Cardiac muscle cell (in vitro differentiated cells and primary cell): ENCODE measurements at regions not wholly inside any gene's neighbourhood (a gene's known extent, or its start where the extent isn't known, plus 50 kb on each side); places are given as distances from the start of the nearest gene placed in this dataset.

Source experiments
- DNase-seq, 2 donors: peaks; one replicate each; pipeline versions ENCODE4 v3.0.0 to v3.0.0-alpha.2; 2010 to 2017; ENCODE audit warnings: low read depth in 1 of 2, low spot score in 1 of 2
- H3K27ac ChIP-seq: fragments of 200-600 bp; sonication (generic); 2 replicates; pipeline ENCODE4 v1.5.1; 2016
- H3K27me3 ChIP-seq: fragments of 200-600 bp; sonication (generic); 2 replicates; pipeline ENCODE4 v1.6.0; 2016; ENCODE audit warnings: control low read depth
- H3K36me3 ChIP-seq: fragments of 200-600 bp; sonication (generic); 2 replicates; pipeline ENCODE4 v1.5.1; 2016; ENCODE audit warnings: control low read depth
- H3K4me1 ChIP-seq: fragments of 200-600 bp; sonication (generic); 2 replicates; pipeline ENCODE4 v1.8.1; 2017; ENCODE audit warnings: low read depth, mild to moderate bottlenecking, mixed run types
- H3K4me3 ChIP-seq: fragments of 200-600 bp; sonication (generic); 2 replicates; pipeline ENCODE4 v1.5.1; 2016; ENCODE audit warnings: mild to moderate bottlenecking
- H3K9me3 ChIP-seq: fragments of 200-600 bp; sonication (generic); 2 replicates; pipeline ENCODE4 v1.5.1; 2017; ENCODE audit warnings: low read depth, mild to moderate bottlenecking, control low read depth
- TF ChIP-seq, protein P1 (sequence below): IDR thresholded peaks from 2 replicates; pipeline ENCODE4 v1.5.1; 2012; ENCODE audit warnings: low read depth, mild to moderate bottlenecking, low read length

DNA sequence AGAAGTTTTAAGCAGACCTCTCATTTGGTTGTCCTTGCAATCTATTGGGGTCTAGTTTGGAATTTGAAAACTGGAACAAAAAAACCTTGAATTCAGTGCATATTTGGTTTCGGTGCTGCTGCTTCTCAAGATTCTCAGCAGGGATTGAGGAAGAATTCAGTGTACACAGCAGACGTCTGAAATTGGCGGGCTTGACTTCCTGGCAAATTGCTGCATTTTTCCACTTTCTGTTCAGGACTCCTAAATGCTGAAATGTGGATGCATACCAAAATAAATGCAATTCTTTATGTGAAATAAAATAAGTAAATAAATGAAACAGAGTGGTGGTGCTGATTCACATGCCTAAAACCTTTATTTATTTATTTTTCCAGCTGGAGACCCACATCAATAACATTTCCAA is 332.4 kb upstream of the KYNU start:
- no peak for DNase-seq
- no peak overlapping the region for H3K4me3 ChIP-seq
- TF ChIP-seq, protein P1, sequence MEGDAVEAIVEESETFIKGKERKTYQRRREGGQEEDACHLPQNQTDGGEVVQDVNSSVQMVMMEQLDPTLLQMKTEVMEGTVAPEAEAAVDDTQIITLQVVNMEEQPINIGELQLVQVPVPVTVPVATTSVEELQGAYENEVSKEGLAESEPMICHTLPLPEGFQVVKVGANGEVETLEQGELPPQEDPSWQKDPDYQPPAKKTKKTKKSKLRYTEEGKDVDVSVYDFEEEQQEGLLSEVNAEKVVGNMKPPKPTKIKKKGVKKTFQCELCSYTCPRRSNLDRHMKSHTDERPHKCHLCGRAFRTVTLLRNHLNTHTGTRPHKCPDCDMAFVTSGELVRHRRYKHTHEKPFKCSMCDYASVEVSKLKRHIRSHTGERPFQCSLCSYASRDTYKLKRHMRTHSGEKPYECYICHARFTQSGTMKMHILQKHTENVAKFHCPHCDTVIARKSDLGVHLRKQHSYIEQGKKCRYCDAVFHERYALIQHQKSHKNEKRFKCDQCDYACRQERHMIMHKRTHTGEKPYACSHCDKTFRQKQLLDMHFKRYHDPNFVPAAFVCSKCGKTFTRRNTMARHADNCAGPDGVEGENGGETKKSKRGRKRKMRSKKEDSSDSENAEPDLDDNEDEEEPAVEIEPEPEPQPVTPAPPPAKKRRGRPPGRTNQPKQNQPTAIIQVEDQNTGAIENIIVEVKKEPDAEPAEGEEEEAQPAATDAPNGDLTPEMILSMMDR = no peak
- no peak overlapping the region for H3K27ac ChIP-seq
- no peaks in the 10 kb centered on the region for H3K27me3 ChIP-seq
- no peaks in the 10 kb centered on the region for H3K9me3 ChIP-seq
- no peaks in the 10 kb centered on the region for H3K4me1 ChIP-seq
- H3K36me3 ChIP-seq = no peaks in the 10 kb centered on the region

DNA sequence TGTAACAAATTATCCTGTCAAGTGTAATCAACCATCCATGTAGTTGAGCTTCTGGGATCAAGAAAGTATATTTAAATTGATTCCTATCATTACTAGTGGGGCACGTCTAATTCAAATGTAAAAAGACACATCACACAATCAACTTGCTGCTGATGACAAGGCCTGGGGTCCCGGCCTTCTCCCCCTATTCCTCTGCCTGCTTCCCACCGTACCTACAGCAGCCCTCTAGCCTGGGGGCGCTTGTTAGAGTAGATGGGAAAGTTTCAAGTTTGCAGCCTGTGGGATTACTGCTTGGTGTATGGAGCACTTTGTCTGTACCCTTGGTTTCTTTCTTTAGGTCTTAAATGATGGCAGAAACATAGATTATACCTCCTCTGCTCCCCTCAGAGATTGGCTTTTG is 333.3 kb upstream of the KYNU start:
- no peak for DNase-seq
- TF ChIP-seq, protein P1 = no peak
- Histone ChIP-seq H3K27ac (no peak overlapping the region), H3K4me3 (no peak overlapping the region), H3K36me3 (no peaks in the 10 kb centered on the region), H3K9me3 (no peaks in the 10 kb centered on the region), H3K27me3 (no peaks in the 10 kb centered on the region), H3K4me1 (no peaks in the 10 kb centered on the region)

DNA sequence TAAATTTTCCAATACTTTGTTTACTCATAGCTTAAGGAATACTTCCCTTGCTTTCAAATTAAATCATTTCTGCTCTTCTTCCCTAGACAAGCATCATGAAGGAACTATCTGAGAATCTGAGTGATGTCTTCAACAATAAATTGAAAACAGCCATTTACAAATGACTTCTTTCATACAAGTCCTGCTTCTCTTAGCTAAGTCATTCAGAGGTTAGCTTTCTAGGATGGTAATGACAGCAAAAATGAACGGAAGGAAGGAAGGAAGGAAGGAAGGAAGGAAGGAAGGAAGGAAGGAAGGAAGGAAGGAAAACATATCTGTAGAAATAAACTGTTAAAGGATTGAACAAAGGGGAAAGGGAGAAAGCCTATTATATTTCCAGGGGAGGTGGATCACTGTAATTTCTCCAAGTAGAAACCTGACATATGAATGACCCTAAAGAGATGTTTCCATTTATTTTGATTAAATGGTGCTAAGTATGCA is 335.0 kb upstream of the KYNU start:
- Histone ChIP-seq H3K4me3 (no peak overlapping the region), H3K36me3 (no peaks in the 10 kb centered on the region), H3K9me3 (no peaks in the 10 kb centered on the region), H3K27me3 (no peaks in the 10 kb centered on the region), H3K4me1 (no peaks in the 10 kb centered on the region), H3K27ac (no peak overlapping the region)
- TF ChIP-seq, protein P1 = no peak
- DNase-seq = no peak

DNA sequence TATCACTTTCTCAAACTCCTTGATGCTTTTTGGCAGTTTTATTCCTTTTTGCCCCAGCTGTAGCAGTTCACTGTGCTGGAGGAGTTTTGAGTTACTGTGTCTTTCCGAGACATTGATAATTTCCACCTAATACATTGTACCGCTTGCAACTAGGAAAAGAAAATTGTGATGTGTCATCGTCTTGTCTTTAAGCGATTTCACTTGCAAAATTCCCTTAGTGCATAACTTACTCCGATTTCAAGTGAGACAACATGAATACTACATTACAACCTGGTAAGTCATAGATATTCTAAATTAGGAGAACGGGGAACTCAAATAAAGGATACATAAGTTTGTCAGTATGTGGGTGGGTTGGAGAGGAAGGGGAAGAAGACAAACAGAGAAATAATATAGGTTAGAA is 340.5 kb upstream of the KYNU start:
- Histone ChIP-seq H3K27me3 (no peaks in the 10 kb centered on the region), H3K4me3 (no peak overlapping the region), H3K9me3 (no peaks in the 10 kb centered on the region), H3K36me3 (no peaks in the 10 kb centered on the region), H3K4me1 (no peaks in the 10 kb centered on the region), H3K27ac (no peak overlapping the region)
- TF ChIP-seq, protein P1 = no peak
- DNase-seq = no peak

DNA sequence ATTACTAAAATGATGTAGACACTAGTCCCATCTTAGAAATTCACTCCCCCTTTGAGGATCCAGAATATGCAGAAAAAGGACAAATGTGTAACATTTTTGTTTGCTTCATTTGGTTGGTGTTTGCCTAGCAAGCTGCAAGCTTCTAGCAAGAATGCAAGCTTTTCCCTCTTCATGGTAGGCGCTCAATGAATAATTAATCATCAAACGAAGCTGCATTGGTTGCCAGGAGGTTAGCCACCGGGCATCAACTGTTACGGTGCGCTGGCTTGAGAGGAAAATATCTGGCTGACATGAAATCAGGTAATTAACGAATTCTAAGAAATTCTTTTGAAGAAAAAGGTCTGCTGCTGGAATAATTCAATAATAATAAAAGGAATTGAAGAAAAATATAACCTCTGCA is 341.0 kb upstream of the KYNU start:
- no peaks in the 10 kb centered on the region for H3K4me1 ChIP-seq
- no peaks in the 10 kb centered on the region for H3K36me3 ChIP-seq
- no peak overlapping the region for H3K27ac ChIP-seq
- H3K27me3 ChIP-seq = no peaks in the 10 kb centered on the region
- DNase-seq = no peak
- TF ChIP-seq, protein P1 = no peak
- no peak overlapping the region for H3K4me3 ChIP-seq
- H3K9me3 ChIP-seq = no peaks in the 10 kb centered on the region

DNA sequence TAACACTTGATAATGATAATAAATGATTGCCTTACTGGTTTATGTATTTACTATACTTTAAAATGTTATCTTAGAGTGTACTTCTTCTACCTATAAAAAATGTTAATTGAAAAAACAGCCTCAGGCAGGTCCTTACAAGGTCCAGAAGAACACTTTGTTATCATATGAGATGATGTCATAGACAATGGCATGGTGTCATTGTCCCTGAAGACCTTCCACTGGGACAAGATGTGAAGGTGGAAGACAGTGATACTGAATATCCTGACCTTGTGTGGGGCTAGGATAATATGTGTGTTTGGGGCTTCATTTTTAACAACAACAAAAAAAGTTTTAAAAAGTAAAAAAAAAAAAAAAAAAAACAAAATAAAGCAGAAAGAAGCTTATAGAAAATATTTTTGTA is 342.2 kb upstream of the KYNU start:
- H3K27ac ChIP-seq = no peak overlapping the region
- H3K36me3 ChIP-seq = no peaks in the 10 kb centered on the region
- TF ChIP-seq, protein P1 = no peak
- H3K9me3 ChIP-seq = no peaks in the 10 kb centered on the region
- H3K27me3 ChIP-seq = no peaks in the 10 kb centered on the region
- no peak for DNase-seq
- no peaks in the 10 kb centered on the region for H3K4me1 ChIP-seq
- no peak overlapping the region for H3K4me3 ChIP-seq
